Fibroblast of peridontal ligament (primary cell): ENCODE measurements at regions not wholly inside any gene's neighbourhood (a gene's known extent, or its start where the extent isn't known, plus 50 kb on each side); places are given as distances from the start of the nearest gene placed in this dataset.
A peak's percentile ranks its signal among the peaks of the same experiment; 100 is the strongest.

Source experiments
- DNase-seq: peaks from one replicate; pipeline ENCODE4 v3.0.0-alpha.2; 2010; ENCODE audit errors: extremely low read depth

- DNase-seq, result no peak
Measured at GRCh38 chr10:132467464-132468149, 70.0 kb upstream of the INPP5A start.

GRCh38 chr10:132468216-132468615 lies 69.4 kb upstream of the INPP5A start:
- DNase-seq, result no peak

- DNase-seq, result no peak
Measured at GRCh38 chr10:132468651-132469050, 68.9 kb upstream of the INPP5A start.

DNA sequence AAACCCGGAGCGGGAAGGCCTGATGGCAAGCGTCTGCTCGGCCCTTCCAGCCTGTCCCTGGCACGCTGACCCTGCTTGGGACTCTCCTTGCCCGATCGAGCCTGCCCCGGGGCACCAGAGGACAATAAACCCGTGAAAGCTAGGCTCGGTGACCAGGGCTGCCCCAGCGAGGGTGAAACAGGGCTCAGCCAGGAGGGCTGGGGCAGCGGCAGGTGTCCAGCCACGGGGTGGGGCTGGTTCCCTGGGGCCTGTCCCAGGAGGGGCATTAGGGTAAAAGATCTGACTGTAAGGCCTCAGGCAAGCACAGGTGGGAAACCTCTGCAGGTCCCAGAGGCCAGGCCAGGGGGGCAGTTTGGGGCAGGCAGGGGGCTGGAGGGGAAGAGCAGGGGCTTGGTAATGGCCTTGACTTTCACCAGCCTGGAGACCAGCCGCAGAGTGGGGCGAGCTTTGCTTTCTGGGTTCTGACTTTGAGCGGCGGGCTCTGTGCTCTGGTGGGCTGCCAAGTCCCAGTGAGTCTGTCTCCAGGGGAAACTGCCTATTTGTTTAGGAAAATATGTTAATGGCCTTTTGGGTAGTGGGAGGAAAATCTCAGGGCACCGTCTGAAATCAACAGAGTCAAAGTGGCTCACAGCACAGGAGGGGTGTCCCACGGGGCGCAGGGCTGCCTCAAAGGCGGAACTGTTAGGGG lies 68.2 kb upstream of the INPP5A start:
- DNase-seq, result no peak

GRCh38 chr10:132470410-132471124 lies 67.0 kb upstream of the INPP5A start:
- DNase-seq, result no peak

DNA sequence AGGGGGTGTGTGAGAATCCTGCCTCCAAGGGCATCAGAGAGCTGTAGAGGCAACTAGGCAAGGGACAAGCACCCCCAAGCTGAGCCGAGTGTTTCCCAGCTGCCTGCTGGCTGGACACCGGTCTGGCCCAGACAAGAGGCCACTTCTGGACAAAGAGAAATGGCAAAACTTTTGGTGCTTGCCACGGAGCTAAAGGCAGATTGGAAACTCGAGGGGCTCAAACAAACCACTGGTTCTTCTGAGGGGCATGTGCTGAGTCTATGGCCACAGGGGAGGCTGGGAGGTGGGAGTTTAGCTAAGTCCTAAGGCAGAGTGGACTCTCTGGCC lies 66.5 kb upstream of the INPP5A start:
- DNase-seq, result no peak

DNA sequence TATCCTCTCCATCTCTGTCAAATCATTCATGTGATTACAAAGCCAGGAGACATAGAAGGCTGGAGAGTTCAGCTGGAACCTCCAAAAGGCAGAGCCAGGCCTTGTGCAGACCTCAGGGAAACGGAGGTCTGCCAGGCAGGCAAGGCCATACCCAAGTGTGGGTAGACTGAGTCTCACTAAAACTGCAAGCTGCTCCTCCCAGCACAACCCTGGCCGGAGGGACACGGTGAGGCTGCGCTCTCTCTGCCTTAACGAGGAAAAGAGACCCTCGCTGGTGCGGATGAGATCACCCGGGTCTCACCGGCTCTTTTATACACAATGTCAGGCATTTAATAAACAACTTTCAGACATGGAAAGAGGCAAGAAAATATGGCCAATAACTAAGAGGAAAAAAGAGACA lies 66.1 kb upstream of the INPP5A start:
- no peak for DNase-seq

DNA sequence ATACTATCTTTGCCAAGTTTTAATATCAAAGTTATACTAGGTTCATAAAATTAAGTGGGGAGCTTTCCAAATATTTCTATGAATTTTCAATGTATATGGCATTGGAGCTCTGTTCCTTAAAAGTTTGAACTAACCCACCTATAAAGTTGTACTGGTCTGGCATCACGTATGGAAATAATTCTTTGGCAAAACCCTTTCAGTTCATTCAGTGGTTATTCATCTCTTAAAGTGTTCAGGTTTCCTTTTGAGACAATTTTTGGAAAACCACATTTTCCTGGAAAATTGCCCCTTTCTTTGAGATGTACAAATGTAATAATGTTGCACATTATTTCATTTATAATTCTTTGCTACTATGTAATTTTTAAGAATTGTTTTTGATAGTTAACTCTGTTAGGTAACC lies 62.5 kb upstream of the INPP5A start:
- DNase-seq, result no peak

DNA sequence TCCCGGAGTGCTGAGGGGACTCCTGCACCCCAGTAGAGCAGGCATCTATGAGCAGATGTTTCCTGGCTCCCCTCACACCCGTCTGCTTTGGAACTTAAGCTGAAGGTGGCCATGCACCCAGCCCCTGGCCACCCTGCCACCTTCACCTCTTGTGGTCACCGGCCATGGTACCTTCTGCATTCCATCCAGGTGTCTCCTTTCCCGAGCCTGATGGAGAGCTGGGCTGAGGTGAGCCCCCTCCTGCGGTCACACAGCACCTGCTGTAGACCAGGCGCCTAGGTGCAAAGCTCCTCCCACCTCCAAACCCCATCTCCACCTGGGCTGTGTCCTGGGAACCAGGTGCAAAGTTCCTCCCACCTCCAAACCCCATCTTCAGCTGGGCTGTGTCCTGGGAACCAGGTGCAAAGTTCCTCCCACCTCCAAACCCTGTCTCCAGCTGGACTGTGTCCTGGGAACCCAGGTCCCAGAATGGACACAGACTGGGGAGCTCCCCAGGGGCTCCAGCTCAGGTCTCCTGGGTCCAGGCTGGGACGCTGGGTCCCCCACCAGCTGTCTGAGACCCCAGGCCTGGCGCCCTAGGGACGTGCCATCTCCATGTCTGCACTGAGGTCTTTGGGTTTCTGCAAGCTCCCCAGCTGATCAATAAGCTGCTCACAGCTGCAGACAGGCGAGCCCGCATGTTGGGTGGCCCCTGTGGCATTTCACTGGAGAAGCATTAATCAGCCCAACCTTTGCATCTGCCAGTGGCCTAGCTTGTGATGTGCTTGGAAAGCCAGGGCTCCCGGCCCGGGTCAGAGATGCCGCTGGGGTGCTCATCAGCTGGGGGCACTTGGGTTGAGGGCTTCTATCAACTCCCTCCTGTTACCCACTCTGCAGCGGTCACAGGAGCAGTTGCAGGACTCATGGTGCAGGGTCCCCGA lies 61.2 kb upstream of the INPP5A start:
- no peak for DNase-seq

DNA sequence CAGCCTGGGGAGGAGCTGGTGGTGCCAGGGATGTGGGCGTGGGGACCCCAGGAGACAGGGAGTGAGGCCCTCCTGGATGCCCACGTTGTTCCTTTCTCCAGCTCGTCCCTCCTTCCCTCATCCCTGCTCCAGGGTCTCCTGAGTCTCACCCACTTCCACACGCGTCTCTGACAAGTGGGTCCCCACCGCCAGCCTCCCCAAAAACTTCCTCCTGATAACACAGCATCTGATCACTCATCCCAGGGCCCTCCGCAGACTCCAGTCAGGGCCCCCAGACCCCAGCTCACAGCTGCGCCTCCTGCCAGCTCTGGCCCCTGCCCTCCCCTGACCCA lies 60.6 kb upstream of the INPP5A start:
- DNase-seq, result no peak

GRCh38 chr10:132477398-132478340 lies 59.9 kb upstream of the INPP5A start:
- no peak for DNase-seq

DNA sequence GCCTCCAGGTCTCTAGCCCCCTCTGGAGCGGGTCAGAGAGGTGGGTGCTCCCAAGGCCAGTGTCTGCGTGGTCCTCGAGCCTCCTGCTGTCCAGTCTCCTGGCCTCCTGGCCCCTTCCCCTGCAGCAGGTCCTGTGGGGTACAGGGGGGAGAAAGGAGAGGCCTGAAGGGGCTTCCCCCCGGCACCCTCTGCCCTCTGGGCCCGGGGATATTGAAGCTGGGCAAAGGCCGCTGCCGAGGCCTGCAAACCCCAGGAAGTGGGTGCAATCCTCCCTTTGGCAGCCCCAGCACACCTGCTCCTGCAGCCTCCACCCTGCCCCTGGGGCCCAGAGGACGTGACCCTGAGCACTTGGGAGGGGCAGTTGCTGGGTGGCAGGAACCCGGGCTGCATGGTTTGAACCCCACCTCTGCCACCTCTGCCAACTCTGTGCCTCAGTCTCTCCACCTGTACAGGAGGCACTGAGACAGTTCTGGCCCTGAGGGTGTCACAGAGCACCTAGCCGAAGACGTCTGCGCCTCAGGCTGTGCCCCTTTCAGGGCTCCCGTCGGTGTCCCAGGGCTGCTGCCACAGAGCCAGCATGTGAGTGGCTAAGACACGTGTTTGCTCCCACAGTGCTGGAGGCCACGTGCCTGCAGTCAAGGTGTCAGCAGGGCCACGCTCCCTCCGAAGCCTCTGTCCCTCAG lies 59.1 kb upstream of the INPP5A start:
- no peak for DNase-seq

DNA sequence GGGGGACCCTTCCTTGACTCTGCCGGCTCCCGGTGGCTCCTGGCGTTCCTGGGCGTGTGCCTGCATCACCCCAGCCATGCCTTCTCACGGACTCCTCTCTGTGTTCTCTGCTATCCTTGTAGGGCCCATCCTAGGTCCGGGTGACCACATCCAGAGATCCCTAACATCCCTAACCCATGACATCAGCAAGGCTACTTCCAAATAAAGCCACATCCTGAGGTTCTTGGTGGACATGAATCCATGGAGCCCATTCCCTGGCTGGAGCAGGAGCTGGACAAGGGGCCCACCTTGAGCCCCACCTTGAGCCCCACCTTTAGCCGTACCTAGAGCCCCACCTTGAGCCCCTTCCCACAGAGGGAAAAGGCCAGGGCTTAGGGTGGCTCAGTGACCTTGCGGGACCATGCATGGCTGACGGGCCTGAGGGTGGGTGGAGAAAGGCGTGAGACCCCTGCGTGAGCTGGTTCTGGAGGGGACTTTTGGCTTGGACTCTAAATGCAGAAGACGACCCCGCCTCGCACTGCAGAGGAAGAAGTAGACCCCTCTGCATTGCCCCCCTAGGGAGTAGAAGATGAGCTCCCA lies 58.5 kb upstream of the INPP5A start:
- no peak for DNase-seq

DNA sequence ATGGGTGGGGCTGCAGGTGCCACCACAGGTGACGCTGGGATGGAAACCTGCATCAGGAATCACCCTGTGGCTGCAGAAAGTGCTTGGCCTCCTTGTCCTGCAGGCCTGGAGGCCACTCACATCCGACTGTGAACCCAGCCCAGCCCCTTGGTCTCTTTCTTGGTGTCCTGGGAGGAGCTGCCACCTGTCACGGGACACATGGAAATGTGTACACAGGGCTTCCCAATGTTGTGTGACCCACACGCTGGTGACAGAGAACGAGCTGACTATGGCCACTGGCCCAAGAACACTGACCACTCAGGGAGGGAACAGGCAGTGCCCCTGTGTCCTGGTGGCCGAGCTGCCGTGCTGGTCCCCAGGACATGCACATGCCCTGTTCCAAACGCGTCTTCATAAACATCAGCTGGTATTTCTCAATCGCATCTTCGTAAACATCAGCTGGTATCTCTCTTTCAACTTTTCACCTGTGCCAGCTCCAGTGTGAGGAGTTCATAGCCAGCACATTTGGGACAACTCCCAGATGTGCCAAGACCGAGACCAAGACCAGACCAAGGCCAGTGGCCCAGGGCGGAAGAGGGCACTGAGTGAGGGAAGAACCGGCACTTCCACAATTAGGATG lies 57.9 kb upstream of the INPP5A start:
- DNase-seq, result no peak

GRCh38 chr10:132480356-132480755 lies 57.2 kb upstream of the INPP5A start:
- DNase-seq, result no peak

- no peak for DNase-seq
Measured at GRCh38 chr10:132481690-132482089, 55.9 kb upstream of the INPP5A start.

DNA sequence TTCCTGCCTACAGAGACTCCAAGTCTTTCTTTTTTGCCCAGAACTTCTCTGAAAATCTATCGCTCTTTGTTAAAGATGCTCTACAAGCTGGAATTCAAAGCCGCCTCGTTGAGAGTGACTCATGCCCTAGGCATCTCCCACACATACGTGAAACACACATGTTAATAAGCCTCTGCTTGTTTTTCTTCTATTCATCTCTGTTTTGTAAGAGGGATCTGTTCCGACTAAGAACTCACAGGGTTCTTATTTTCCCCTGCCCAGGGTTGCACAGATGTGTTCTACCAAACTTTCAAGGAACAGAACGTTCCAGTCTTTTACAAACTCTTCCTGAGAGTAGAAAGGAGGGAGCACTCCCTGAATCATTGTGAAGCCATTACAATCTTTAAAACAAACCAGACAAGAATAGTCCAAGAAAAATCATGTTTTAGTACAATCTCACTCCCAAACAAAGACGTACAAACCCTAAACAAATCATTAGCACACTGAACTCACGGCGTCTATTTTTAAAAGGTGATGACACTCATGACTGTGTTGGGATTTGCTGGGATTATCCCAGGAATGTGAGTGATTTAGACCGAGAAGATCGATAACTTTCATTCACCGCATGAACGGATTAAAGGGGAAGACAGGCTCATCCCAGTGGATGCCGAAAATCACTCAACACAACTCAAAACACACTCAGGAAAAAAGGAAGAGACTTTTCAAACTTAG lies 55.3 kb upstream of the INPP5A start:
- peak; percentile 27 for DNase-seq

DNA sequence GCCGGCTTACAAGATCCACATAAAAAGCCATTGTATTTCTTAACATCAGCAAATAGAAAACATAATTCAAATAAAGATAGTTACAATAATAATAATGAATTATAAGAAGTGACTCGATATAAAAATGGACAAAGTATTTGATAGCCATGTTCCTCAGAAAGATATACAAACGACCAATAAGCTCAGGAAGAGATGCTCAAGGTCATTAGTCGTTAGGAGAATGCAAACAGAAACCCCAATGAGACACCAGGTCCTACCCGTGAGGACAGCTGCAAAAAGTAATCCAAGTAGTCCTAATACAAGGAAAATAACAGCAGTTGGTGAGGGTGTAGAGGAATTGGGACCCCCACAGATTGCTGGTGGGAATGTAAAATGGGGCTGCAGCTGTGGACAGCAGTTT lies 54.2 kb upstream of the INPP5A start:
- no peak for DNase-seq

GRCh38 chr10:132484922-132485321 lies 52.7 kb upstream of the INPP5A start:
- DNase-seq, result no peak
